Liver (tissue), 8 donors: ENCODE measurements at regions not wholly inside any gene's neighbourhood (a gene's known extent, or its start where the extent isn't known, plus 50 kb on each side); places are given as distances from the start of the nearest gene placed in this dataset.

Experiments
- DNase-seq: peaks from one replicate; pipeline ENCODE4 v3.0.0-alpha.2; 2017; ENCODE audit warnings: low spot score
- H3K27ac ChIP-seq, 2 donors: one replicate each; pipeline ENCODE4 v1.7.0; 2013; ENCODE audit warnings: inconsistent platforms in 2 of 2, low read length in 2 of 2, control low read depth in 1 of 2, low read depth in 1 of 2, mild to moderate bottlenecking in 1 of 2
- H3K27me3 ChIP-seq, 4 donors: one replicate each; pipeline versions ENCODE4 v1.6.1 to v1.7.0; 2013; ENCODE audit warnings: low read length in 3 of 4, inconsistent platforms in 1 of 4, mild to moderate bottlenecking in 1 of 4, moderate library complexity in 1 of 4; ENCODE audit not compliant: control insufficient read depth in 4 of 4, insufficient read depth in 4 of 4
- H3K36me3 ChIP-seq, 4 donors: one replicate each; pipeline versions ENCODE4 v1.6.1 to v1.7.0; 2013; ENCODE audit warnings: low read length in 3 of 4, mild to moderate bottlenecking in 3 of 4, low read depth in 1 of 4, moderate library complexity in 1 of 4; ENCODE audit not compliant: control insufficient read depth in 4 of 4, insufficient read depth in 3 of 4
- H3K4me1 ChIP-seq, 4 donors: one replicate each; pipeline versions ENCODE4 v1.6.1 to v1.7.0; 2013; ENCODE audit warnings: low read length in 3 of 4, mild to moderate bottlenecking in 3 of 4, moderate library complexity in 1 of 4; ENCODE audit not compliant: control insufficient read depth in 4 of 4, insufficient read depth in 4 of 4
- H3K4me3 ChIP-seq, 3 donors: one replicate each; pipeline versions ENCODE4 v1.6.1 to v1.7.0; 2013; ENCODE audit warnings: low read length in 3 of 3, control low read depth in 1 of 3, low read depth in 1 of 3, mild to moderate bottlenecking in 1 of 3
- H3K9ac ChIP-seq, 2 donors: one replicate each; pipeline ENCODE4 v1.7.0; 2013; ENCODE audit warnings: low read length in 2 of 2, mild to moderate bottlenecking in 2 of 2, moderate library complexity in 2 of 2, control low read depth in 1 of 2, low read depth in 1 of 2
- H3K9me3 ChIP-seq, 4 donors: one replicate each; pipeline versions ENCODE4 v1.6.1 to v1.7.0; 2013; ENCODE audit warnings: low read length in 3 of 4; ENCODE audit not compliant: control insufficient read depth in 4 of 4
- ATF3 ChIP-seq: IDR thresholded peaks from 2 replicates; pipeline ENCODE4 v1.6.1; 2016; ENCODE audit warnings: antibody characterized with exemption
- CTCF ChIP-seq: fragments of 150-350 bp; IDR thresholded peaks from 2 replicates; pipeline ENCODE4 v1.5.1; 2017; ENCODE audit warnings: improper control_type of control experiment, low read depth, low read length; ENCODE audit not compliant: missing input control
- EGR1 ChIP-seq, 2 donors: IDR thresholded peaks; 2 replicates each; pipeline ENCODE4 v1.6.1; 2016 to 2018; ENCODE audit warnings: antibody characterized with exemption in 2 of 2, low read depth in 2 of 2
- FOXA1 ChIP-seq: IDR thresholded peaks from 2 replicates; pipeline ENCODE4 v1.6.1; 2016; ENCODE audit warnings: antibody characterized with exemption
- FOXA2 ChIP-seq: IDR thresholded peaks from 2 replicates; pipeline ENCODE4 v1.6.1; 2016; ENCODE audit warnings: antibody characterized with exemption
- GABPA ChIP-seq, 2 donors: IDR thresholded peaks in 1 of 2; conservative IDR thresholded peaks in 1 of 2; 2 replicates each; pipeline ENCODE4 v1.6.1; 2016; ENCODE audit warnings: antibody characterized with exemption in 2 of 2, mild to moderate bottlenecking in 1 of 2, moderate library complexity in 1 of 2
- HNF4A ChIP-seq, 2 donors: conservative IDR thresholded peaks; 2 replicates each; pipeline ENCODE4 v1.6.1; 2016; ENCODE audit warnings: antibody characterized with exemption in 2 of 2, mild to moderate bottlenecking in 2 of 2
- HNF4G ChIP-seq: IDR thresholded peaks from 2 replicates; pipeline ENCODE4 v1.6.1; 2016; ENCODE audit warnings: antibody characterized with exemption
- JUND ChIP-seq, 2 donors: IDR thresholded peaks; 2 replicates each; pipeline ENCODE4 v1.6.1; 2016; ENCODE audit warnings: antibody characterized with exemption in 2 of 2
- NR2F2 ChIP-seq: IDR thresholded peaks from 2 replicates; pipeline ENCODE4 v1.6.1; 2016; ENCODE audit warnings: antibody characterized with exemption
- RAD21 ChIP-seq, 2 donors: IDR thresholded peaks; 2 replicates each; pipeline ENCODE4 v1.6.1; 2016; ENCODE audit warnings: antibody characterized with exemption in 2 of 2, mild to moderate bottlenecking in 2 of 2
- REST ChIP-seq: IDR thresholded peaks from 2 replicates; pipeline ENCODE4 v1.6.1; 2016; ENCODE audit warnings: antibody characterized with exemption, mild to moderate bottlenecking
- RXRA ChIP-seq, 2 donors: IDR thresholded peaks; 2 replicates each; pipeline ENCODE4 v1.6.1; 2017 to 2018; ENCODE audit warnings: antibody characterized with exemption in 2 of 2, mild to moderate bottlenecking in 1 of 2
- SP1 ChIP-seq: IDR thresholded peaks from 2 replicates; pipeline ENCODE4 v1.6.1; 2018; ENCODE audit warnings: antibody characterized with exemption, mild to moderate bottlenecking
- TAF1 ChIP-seq: conservative IDR thresholded peaks from 2 replicates; pipeline ENCODE4 v1.6.1; 2016; ENCODE audit warnings: antibody characterized with exemption, mild to moderate bottlenecking
- YY1 ChIP-seq: IDR thresholded peaks from 2 replicates; pipeline ENCODE4 v1.6.1; 2016; ENCODE audit warnings: antibody characterized with exemption, mild to moderate bottlenecking
- ZBTB33 ChIP-seq: IDR thresholded peaks from 2 replicates; pipeline ENCODE4 v1.6.1; 2016; ENCODE audit warnings: antibody characterized with exemption
- WGBS: extraction: QIAGEN DNeasy Blood & Tissue Kit; methylation state at CpG from one replicate; pipeline ENCODE4 v1.1.7; 2013; 5-methylcytosine and 5-hydroxymethylcytosine counted together
- TF ChIP-seq, protein P1 (sequence below): IDR thresholded peaks from 2 replicates; pipeline ENCODE4 v1.6.1; 2016; ENCODE audit warnings: antibody characterized with exemption
- donor health status: healthy.
- donor health status: healthy.
- donor health status: healthy.
- donor health status: healthy.
- donor health status: healthy.

DNA sequence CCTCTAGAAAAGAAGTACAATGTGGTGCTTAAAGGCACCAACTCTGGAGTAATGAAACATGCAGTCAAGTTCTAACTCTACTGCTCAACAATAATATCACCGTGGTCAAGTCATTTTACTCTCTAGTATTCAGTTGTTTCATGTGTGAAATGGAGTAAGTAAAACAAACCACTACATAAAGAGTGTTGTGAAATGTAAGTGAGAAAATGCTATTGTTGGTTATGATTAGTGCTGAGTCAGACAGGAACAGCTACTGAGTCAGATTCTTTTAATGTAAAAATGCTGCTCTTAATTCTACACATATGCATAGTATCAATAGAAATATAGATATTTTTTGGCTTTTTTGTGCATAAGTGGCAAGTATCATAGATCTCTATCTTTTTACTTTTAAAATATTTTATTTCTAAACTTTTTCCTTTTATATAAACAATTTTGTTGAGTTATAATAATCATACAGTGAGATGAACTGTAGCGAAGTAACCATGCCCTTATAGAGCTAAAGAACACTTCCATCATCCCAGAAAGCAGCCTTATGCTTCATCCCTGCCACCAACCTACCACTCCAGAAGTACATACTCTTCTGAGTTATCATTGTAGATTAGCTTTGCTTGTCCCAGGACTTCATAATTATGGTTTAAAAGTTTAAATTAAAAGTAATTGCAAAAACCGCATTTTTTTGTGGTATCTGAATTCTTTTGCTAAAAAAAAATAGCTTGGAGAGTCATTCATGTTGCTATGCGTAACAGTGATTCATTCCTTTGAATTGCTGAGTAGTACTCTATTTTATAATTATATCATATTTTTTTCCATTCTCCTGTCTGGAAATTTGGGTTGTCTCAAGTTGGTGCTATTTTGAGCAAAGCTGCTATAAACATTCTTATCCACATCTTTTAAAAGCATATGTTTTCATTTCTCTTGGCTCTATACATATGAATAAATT is 548.2 kb upstream of the CLINT1 start:
- no peak for DNase-seq
- H3K4me1 ChIP-seq, result no peaks in the 10 kb centered on the region
- no peak overlapping the region for H3K27ac ChIP-seq
- TF ChIP-seq GABPA (IDR thresholded peaks at IDR 0.05 in 1 of 2, conservative IDR thresholded peaks at IDR 0.05 in 1 of 2) (no peak), EGR1 (IDR thresholded peaks at IDR 0.05; ENCODE audit: low read depth in 2 of 2) (no peak), JUND (IDR thresholded peaks at IDR 0.05) (no peak)
- no peak overlapping the region for H3K9ac ChIP-seq
- H3K9me3 ChIP-seq, result peaks cover 0 to 5% (median under 1%) of the 10 kb centered on the region in 4 donors
- no peak overlapping the region for H3K4me3 ChIP-seq
- WGBS, result 89% methylated on average over 4 of the region's 4 CpGs
- H3K27me3 ChIP-seq, result no peaks in the 10 kb centered on the region
- H3K36me3 ChIP-seq, result no peaks in the 10 kb centered on the region

DNA sequence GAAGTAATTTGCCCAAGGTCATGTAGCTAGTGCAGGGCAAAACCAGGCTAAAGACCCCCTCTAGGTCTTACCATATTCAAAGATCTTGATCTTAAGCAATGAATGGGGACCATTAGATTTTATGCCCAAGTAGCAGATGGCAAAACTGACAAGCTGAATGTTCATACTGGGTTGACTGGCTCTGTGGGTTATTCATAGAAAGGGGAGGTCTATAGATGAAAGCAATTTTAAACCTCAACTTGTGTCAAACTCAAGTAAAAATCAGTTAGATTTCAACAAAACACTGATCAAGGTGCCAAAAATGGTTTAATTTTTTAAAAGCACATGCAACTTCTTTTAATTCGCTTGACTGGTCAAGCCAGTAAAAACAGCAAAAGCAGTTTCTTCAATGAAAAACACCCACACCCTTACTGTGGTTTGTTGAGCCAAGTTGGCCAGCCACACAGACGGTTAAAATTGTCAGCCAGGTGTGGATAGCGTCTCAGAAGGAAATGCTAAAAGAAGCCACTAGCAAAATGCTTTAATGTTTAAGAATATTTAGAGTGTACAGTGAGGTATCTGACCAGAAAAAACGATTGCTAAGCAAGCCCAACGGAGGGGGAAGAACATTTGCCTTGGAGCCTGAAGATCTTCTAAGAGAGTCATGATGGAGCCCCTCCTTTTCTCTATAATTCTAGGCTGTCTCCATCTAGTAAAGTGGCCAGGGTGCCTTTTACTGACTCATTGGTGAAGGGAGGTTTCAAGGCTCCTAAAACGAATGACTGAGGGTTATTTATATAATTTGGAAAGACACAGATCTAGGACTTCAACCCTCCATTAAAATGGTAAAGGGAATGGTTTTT is 539.6 kb upstream of the CLINT1 start:
- no peak for TF ChIP-seq HNF4A (conservative IDR thresholded peaks at IDR 0.05)
- TF ChIP-seq SP1, result no peak
- TF ChIP-seq FOXA1, result no peak
- TF ChIP-seq ATF3, result no peak
- no peak for TF ChIP-seq GABPA (IDR thresholded peaks at IDR 0.05 in 1 of 2, conservative IDR thresholded peaks at IDR 0.05 in 1 of 2)
- no peak for TF ChIP-seq FOXA2
- TF ChIP-seq, protein P1, sequence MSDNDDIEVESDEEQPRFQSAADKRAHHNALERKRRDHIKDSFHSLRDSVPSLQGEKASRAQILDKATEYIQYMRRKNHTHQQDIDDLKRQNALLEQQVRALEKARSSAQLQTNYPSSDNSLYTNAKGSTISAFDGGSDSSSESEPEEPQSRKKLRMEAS, result no peak
- no peak for TF ChIP-seq ZBTB33
- no peak for TF ChIP-seq HNF4G
- TF ChIP-seq TAF1, result no peak
- TF ChIP-seq RXRA (IDR thresholded peaks at IDR 0.05), result no peak
- no peak for TF ChIP-seq JUND (IDR thresholded peaks at IDR 0.05)
- no peak for TF ChIP-seq REST
- TF ChIP-seq YY1, result no peak
- no peak for TF ChIP-seq NR2F2
- TF ChIP-seq CTCF, result no peak
- no peak for TF ChIP-seq EGR1 (IDR thresholded peaks at IDR 0.05; ENCODE audit: low read depth in 2 of 2)
- no peak for TF ChIP-seq RAD21 (IDR thresholded peaks at IDR 0.05)
- 82% methylated on average over 6 of the region's 6 CpGs for WGBS
- no peaks in the 10 kb centered on the region for H3K27me3 ChIP-seq
- DNase-seq, result no peak
- no peak overlapping the region for H3K4me3 ChIP-seq
- no peaks in the 10 kb centered on the region for H3K36me3 ChIP-seq
- H3K9me3 ChIP-seq, result peaks cover 0 to 2% (median 0%) of the 10 kb centered on the region in 4 donors
- H3K9ac ChIP-seq, result no peak overlapping the region
- peaks cover 4 to 8% (median 4%) of the 10 kb centered on the region in 4 donors for H3K4me1 ChIP-seq
- H3K27ac ChIP-seq, result no peak overlapping the region
